DOHH2 (cell line): ENCODE measurements at regions not wholly inside any gene's neighbourhood (a gene's known extent, or its start where the extent isn't known, plus 50 kb on each side); places are given as distances from the start of the nearest gene placed in this dataset.

ENCODE experiments used
- H3F3A ChIP-seq: fragments of 200-600 bp; sonication (generic), shearing (Covaris generic); 2 replicates; pipeline ENCODE4 v1.6.0; 2016; ENCODE audit warnings: antibody characterized with exemption, mild to moderate bottlenecking; ENCODE audit not compliant: control insufficient read depth, insufficient read depth
- H3K27ac ChIP-seq: fragments of 200-600 bp; sonication (generic); 2 replicates; pipeline ENCODE4 v1.5.1; 2014; ENCODE audit warnings: low read depth, mild to moderate bottlenecking, low read length, moderate library complexity
- H3K27me3 ChIP-seq: fragments of 200-600 bp; sonication (generic); 2 replicates; pipeline ENCODE4 v1.6.1; 2014; ENCODE audit warnings: mild to moderate bottlenecking, low read length, mixed read lengths; ENCODE audit not compliant: control insufficient read depth
- H3K36me3 ChIP-seq: fragments of 200-600 bp; sonication (generic); 2 replicates; pipeline ENCODE4 v1.6.1; 2014; ENCODE audit warnings: mild to moderate bottlenecking, low read length, moderate library complexity, mixed read lengths; ENCODE audit not compliant: control insufficient read depth
- H3K4me1 ChIP-seq: fragments of 200-600 bp; sonication (generic); 2 replicates; pipeline ENCODE4 v1.6.1; 2014; ENCODE audit warnings: mild to moderate bottlenecking, low read length, mixed read lengths; ENCODE audit not compliant: control insufficient read depth
- H3K4me2 ChIP-seq: fragments of 200-600 bp; sonication (generic); 2 replicates; pipeline ENCODE4 v1.6.0; 2014; ENCODE audit warnings: mild to moderate bottlenecking, low read length, moderate library complexity
- H3K4me3 ChIP-seq: fragments of 200-600 bp; sonication (generic); 2 replicates; pipeline ENCODE4 v1.5.1; 2014; ENCODE audit warnings: mild to moderate bottlenecking, low read length, mixed read lengths
- H3K79me2 ChIP-seq: fragments of 200-600 bp; sonication (generic); 2 replicates; pipeline ENCODE4 v1.6.1; 2014; ENCODE audit warnings: mild to moderate bottlenecking, low read length, mixed read lengths; ENCODE audit not compliant: control insufficient read depth
- H3K9me2 ChIP-seq: fragments of 200-600 bp; sonication (generic); replicated peaks from 2 replicates; pipeline ENCODE4 v1.6.1; 2014; ENCODE audit warnings: mild to moderate bottlenecking, low read length, mixed read lengths; ENCODE audit not compliant: control insufficient read depth
- H3K9me3 ChIP-seq: fragments of 200-600 bp; sonication (generic); 2 replicates; pipeline ENCODE4 v1.6.1; 2014; ENCODE audit warnings: antibody characterized with exemption, low read length, mixed read lengths; ENCODE audit not compliant: control insufficient read depth, insufficient read depth
- H4K20me1 ChIP-seq: fragments of 200-600 bp; sonication (generic); 2 replicates; pipeline ENCODE4 v1.6.0; 2014; ENCODE audit warnings: low read depth, mild to moderate bottlenecking, antibody characterized with exemption, low read length, moderate library complexity; ENCODE audit not compliant: control insufficient read depth, insufficient read depth
- EZH2phosphoT487 ChIP-seq: fragments of 200-600 bp; sonication (generic); IDR thresholded peaks from 2 replicates; pipeline ENCODE4 v1.6.1; 2017; ENCODE audit warnings: borderline replicate concordance, mild to moderate bottlenecking, antibody characterized with exemption, low read length, moderate library complexity, mixed read lengths
- TF ChIP-seq, protein P1 (sequence below): fragments of 200-600 bp; sonication (generic); IDR thresholded peaks from one replicate; pipeline ENCODE4 v1.5.1; 2014; ENCODE audit warnings: antibody characterized with exemption, mild to moderate bottlenecking, low read depth, low read length; ENCODE audit not compliant: poor library complexity, severe bottlenecking

GRCh38 chr3:168976969-168977368 lies 686.5 kb downstream of the MECOM start:
- no peaks in the 10 kb centered on the region for H3K4me1 ChIP-seq
- no peaks in the 10 kb centered on the region for H3K79me2 ChIP-seq
- no peaks in the 10 kb centered on the region for H3K9me3 ChIP-seq
- no peak for TF ChIP-seq EZH2phosphoT487
- TF ChIP-seq, protein P1, sequence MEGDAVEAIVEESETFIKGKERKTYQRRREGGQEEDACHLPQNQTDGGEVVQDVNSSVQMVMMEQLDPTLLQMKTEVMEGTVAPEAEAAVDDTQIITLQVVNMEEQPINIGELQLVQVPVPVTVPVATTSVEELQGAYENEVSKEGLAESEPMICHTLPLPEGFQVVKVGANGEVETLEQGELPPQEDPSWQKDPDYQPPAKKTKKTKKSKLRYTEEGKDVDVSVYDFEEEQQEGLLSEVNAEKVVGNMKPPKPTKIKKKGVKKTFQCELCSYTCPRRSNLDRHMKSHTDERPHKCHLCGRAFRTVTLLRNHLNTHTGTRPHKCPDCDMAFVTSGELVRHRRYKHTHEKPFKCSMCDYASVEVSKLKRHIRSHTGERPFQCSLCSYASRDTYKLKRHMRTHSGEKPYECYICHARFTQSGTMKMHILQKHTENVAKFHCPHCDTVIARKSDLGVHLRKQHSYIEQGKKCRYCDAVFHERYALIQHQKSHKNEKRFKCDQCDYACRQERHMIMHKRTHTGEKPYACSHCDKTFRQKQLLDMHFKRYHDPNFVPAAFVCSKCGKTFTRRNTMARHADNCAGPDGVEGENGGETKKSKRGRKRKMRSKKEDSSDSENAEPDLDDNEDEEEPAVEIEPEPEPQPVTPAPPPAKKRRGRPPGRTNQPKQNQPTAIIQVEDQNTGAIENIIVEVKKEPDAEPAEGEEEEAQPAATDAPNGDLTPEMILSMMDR = no peak
- H3K9me2 ChIP-seq = no peaks in the 10 kb centered on the region
- no peaks in the 10 kb centered on the region for H4K20me1 ChIP-seq
- no peak overlapping the region for H3K4me2 ChIP-seq
- H3K4me3 ChIP-seq = no peak overlapping the region
- no peaks in the 10 kb centered on the region for H3F3A ChIP-seq
- no peaks in the 10 kb centered on the region for H3K27me3 ChIP-seq
- no peak overlapping the region for H3K27ac ChIP-seq
- H3K36me3 ChIP-seq = no peaks in the 10 kb centered on the region

DNA sequence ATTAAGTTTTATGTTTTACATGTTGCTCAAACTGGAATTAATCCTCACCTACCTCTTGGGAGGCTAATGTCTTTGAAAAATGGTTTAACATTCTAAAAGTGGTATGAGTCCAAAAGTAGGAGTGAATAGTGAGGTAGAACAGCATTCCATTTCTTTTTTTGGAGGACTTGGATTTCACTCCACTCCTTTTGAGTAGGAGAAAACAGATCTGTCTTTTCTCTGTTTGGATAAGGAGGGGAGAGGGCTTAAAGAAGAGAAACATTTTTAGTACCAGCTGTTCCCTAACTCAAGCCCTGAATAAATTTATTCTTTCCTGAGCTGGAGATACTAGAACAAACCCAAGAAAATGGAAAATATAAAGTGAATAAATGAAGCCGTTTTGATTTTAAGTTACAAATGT lies 687.9 kb downstream of the MECOM start:
- Histone ChIP-seq H3K4me1 (no peaks in the 10 kb centered on the region), H3K4me3 (no peak overlapping the region), H3K4me2 (no peak overlapping the region), H3K27me3 (no peaks in the 10 kb centered on the region), H3K9me2 (no peaks in the 10 kb centered on the region), H3K9me3 (no peaks in the 10 kb centered on the region), H3K79me2 (no peaks in the 10 kb centered on the region), H3K27ac (no peak overlapping the region), H3F3A (no peaks in the 10 kb centered on the region), H4K20me1 (no peaks in the 10 kb centered on the region), H3K36me3 (no peaks in the 10 kb centered on the region)
- TF ChIP-seq, protein P1 = no peak
- TF ChIP-seq EZH2phosphoT487 = no peak

DNA sequence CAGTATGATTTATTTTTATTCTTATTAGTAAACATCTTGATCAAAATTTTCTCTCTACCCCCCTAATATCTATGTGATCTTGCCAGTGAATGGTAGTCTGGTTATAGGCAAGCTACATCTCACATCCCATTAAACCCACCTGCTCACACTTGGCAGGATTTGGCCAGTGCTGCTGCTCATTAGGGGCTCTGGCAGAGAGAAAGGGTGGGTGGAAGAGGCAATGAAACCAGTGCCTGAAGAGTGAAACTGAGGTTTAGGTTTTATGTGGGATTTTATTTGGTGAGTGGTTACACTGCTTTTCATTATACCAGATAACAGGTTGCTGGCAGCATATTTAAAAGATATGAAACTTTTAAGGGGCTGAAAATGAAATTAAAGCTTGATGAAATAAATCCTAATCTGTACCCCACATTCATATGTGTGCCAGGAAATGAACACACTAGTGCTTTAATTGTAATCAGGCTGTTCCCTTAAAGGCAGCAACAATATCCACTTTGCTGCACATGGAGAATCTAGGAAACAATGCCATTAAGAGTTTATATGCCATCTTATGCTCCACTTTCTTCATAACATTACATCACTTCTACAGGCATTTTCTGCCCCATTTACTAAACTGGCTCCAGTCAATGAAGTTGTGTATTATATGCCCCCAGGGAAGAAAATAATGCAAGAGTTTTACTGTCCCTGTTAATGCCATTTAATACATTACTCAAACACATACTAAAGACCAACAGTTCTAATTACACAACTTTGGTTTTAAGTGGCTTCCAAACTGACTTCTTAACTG lies 688.7 kb downstream of the MECOM start:
- TF ChIP-seq, protein P1 = no peak
- no peak for TF ChIP-seq EZH2phosphoT487

More for the DNA sequence above, 688.7 kb downstream of the MECOM start:
- no peak overlapping the region for H3K4me2 ChIP-seq
- no peaks in the 10 kb centered on the region for H3K36me3 ChIP-seq
- no peak overlapping the region for H3K27ac ChIP-seq
- H3K9me2 ChIP-seq = no peaks in the 10 kb centered on the region
- H3K9me3 ChIP-seq = no peaks in the 10 kb centered on the region
- H3K4me1 ChIP-seq = no peaks in the 10 kb centered on the region
- no peaks in the 10 kb centered on the region for H3K27me3 ChIP-seq
- H3F3A ChIP-seq = no peaks in the 10 kb centered on the region
- H3K4me3 ChIP-seq = no peak overlapping the region
- no peaks in the 10 kb centered on the region for H3K79me2 ChIP-seq
- H4K20me1 ChIP-seq = no peaks in the 10 kb centered on the region
